Femur (tissue), 1 donor: ENCODE measurements at regions not wholly inside any gene's neighbourhood (a gene's known extent, or its start where the extent isn't known, plus 50 kb on each side); places are given as distances from the start of the nearest gene placed in this dataset.

ENCODE experiments used
- DNase-seq: peaks from one replicate; pipeline ENCODE4 v3.0.0-alpha.2; 2017

DNA sequence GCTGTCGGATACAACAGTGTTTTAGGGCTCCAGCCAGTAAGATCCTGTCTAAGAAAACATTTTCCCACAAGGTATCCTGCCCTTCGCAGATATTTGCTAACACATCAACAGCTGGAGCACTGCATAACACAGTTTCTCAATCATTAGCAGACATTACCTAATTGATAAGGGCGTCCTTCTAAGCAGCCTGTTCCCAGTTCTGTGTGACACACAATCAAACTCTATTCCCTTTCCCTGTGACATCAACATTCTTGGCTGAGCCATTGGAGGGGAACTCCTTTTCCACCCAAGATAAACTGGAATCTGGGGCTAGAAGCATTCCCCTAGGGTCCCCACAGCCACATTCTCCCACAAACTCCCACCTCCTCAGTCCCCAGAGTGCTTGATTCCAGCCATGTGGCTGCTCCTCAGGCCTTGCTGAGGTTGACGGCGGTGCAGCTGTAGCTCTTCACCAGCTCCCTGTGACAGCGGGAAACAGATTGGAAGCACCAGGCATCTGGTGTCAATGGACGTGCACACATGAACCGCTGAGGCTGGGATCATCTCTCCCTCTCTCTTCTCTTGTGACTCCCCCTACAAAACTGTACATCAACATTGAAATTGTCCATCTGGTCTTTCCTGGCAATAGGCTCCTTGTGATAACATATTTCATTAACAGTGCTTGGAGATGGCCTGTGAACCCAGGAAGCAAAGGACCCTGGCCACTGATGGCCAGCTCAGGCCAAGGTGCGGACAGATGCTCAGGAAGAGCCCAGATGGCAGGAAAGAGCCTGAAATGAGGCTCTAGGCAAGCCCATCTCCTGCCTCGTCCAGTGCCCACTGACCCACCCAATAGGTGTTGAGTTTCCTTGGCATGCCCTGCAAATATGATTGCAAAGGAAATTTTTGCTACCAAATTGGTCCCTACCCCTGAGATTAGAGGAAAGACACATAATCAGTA is 131.1 kb upstream of the TBX20 start:
- DNase-seq, result no peak

DNA sequence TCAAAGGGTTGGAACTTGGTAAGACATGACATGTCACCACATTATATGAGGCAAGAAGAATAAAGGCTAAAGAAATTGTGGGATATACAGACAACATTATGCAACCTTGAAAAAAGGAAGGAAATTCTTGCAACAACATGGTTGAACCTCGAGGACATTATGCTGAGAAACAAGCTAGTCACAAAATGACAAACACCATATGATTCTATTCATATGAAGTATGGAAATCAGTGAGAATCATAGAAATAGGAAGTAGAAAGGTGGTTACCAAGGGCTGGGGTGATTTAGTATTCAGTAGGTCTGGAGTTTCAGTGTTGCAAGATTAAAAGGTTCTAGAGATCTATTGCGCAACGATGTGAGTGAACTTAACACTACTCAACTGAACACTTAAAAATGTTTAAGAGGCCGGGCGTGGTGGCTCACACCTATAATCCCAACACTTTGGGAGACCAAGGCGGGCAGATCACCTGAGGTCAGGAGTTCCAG is 126.9 kb upstream of the TBX20 start:
- no peak for DNase-seq

DNA sequence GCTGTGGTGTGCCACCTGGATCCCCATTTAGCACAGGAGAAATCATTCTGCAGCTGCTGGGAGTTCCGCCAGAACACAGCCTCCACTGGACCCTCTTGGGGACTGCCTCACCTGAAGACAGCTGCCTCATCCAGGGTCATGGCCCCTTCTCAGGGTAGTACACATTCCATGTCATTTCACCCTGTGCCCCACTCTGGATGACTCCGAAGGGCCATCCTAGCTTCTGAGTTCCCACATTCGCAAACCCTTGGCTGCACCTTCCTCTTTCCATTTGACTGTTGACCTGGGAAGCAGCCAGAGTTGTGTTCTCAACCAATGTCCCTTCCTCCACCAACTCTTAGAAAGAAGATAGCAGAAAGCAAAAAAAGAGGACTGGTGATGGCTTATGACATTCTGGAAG is 125.6 kb upstream of the TBX20 start:
- no peak for DNase-seq

DNA sequence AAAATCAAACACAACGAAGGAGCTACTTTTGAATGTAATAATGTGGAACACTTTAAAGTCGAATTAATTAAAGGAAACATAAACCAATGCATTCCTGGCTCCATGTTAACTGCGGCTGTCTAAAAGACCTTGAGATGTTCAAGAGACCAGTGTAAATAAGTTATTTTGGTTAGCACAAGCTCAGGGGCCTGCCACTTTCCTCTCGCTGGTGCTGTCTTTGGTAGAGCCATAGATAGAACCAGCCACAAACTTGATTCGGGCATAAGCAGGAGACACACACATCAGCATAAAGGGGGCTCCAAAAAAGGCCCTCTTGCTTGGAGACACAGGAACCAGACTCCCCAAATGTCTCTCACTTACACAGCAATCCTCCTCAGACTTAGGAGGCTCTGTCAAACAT is 121.6 kb upstream of the TBX20 start:
- DNase-seq, result no peak

DNA sequence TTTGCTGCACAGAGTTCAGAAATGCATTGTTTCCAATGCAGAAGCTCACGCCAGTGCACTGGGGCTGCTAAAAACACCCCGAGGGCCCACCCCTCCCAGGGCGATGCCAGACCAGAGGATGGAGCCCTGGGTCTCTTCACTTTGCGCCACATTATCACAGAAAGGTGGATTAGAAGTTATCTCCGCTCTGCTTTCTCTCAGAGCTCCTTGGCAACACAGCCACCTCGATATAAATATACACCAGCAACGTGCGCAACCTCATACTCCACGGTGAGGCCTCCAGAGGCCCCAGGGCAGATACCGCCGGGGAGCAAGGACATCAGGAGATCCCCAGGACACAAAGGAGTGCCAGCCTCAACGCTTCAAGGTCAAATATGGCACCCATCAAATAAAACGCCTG is 121.0 kb upstream of the TBX20 start:
- no peak for DNase-seq

DNA sequence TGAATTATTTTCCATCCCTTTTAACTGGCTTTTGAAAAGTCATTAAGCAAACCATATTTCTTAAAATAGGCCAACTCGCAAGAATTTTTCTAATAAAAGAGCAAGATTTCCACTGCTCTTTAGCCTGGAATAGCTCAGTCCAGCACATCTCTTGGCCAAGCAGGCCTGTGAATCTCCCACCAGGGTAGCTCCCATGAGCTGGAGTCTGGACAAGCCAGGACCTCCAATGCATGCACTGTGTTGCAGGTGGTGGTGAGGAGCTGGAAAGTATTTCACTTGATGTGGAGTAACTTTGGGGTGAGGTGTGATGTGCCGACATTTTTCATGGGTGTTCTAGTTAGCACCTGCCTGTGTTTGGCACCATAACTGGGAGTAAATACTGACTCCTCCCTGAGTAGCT is 117.3 kb upstream of the TBX20 start:
- no peak for DNase-seq

DNA sequence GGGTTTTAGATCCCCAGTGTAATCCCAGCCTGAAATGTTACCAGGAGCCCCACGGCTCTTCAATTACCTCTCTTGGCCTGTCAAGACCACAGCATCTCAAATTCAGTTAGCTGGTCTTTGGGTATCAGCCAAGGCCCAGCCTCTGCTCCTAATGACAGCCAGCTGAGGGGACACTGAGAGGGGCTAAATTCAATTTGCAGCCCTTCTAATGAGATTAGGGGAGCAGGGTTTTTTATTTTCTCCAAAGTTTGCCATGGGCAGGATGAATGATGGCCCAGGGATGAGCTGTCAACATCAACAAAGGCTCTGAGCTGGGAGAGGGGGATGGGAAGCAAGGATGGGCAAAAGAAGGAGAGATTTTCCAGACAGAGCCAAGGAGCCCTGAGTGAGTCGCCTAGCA is 116.8 kb upstream of the TBX20 start:
- no peak for DNase-seq

DNA sequence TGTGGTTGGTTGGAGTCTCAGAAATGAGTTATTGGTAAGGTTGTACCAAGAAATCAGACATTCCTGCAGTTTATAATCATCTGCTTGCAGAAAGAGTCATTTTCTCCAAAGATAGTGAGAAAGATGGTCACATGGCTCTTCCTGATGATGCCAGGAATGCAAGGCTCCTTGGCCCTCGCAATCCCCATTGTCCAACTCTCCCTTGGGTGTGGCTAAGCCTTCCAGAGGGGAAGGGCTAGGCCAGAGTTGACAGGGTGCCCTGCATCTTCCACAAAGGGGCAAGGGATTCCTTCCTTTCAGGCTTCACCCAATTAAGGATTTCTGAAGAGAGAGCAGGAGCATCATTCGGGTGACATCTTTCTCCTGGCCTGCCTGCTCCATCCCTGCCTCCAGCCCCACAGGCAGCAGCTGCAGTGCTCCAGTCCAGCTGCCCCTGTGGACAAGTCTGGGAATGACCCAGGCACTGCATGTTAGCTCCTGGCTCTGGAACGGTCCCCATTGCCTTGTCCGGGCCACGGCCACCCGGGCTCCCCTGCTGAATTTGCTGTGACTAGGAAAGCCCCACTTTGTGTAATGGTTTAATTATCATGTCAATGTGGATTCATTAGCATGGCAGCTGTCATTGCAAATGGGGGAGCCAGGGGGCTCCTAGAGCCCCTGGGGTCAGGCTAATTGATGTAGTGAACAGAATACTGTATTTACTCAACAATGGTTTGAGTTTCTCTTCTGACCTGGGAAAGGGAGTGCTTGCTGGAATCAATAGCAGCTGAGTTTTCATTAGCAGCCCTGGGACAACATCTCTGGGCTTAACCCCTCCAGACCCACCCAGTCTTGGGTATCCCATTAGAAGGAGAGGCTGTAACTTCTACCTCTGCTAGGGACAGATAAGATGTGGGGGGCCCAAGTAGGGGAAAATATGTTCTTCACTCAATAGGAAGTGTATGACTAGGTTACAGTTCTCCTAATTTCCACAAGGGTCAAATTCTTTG is 112.6 kb upstream of the TBX20 start:
- no peak for DNase-seq

DNA sequence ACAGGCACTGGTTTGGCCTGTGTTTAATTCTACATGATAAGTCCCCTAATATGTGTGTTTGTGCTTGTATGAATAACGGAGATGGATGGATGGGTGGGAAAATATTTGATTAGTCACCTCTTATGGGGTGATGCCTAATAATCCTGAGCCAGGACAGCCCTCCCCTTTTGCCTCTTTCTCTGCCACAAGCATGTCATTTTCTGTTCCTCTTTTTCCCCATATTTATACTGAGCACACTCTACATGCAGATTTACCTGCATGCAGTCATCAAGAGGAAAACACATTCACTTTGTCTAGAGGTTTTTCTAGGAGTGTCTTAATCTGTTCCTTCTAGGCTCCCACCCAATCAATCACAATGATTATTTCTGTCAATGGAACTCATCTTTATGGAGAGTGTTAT is 111.6 kb upstream of the TBX20 start:
- DNase-seq, result no peak

DNA sequence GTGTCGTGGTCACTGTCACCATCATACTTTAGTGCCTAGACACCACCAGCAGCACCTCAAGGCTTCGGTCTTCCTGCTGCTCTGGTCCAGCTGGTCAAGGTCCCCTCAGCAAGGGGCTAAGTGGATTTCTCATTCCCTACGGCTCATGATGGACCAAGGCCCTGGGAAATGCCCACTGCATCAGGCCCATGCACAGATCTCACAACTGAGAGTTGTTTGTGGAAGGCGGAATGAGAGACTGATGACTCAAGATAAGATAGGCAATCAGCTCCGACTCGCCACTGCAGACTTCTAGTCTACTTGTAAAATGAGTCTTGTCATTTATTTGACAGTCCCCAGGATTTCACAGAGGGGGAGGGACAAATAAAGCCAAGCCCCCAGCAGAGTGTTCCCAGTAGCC is 108.4 kb upstream of the TBX20 start:
- DNase-seq, result no peak

DNA sequence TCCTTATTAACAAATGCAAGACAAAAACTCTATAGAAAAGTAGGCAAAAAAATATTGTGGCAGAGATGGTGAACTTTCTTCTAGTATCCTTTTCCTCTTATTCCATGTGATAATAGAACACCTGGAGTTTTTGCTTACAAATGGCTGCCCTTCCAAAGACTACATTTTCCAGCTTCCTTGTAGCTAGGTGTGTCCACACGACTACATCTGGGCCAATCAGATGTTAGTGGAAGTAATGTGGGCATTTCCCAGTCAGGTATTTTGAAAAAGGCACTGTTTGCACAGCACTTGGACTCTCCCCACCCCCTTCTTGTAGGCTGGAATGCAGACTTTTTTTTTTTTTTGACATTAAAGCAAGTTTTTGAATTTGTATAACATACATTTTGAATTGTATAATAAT is 105.5 kb upstream of the TBX20 start:
- no peak for DNase-seq

DNA sequence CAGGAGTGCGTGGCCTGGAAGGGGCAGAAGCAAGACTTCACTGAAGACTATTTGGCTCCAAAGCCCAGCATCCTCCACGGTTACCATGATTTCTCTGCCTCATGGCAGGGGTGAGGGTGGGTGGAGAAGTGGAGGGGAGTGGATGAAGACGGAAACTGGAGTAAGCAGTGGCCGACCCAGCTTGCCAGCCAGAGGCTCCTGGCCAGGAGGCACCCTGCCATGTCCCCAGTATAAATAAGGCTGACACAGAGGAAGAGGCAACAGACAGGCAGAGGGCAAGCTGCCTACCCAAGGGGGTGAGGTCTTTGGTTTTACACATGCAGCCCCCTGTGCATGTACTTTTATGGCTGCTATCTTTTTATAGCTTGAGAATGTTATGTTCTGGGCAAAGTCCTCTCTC is 102.6 kb upstream of the TBX20 start:
- DNase-seq, result no peak

DNA sequence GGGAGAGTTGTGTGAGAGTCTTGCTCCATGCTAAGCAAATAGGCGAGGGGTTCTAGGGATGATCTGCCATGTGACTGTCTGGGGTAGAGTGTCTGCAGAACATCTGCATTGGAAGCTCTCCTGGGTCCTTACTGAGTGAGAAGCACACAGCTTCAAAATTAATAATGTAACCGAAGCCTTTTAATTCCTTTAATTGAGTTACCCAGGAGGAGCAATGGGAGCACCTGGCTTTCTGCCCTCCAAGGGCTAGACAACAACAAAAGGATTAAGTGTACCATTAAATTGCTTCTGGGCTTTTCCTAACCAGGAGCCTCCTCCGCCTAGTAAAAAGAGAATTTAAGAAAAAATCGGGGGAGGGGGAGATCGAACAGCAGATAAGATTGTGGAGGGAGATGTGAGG is 102.0 kb upstream of the TBX20 start:
- DNase-seq, result no peak

DNA sequence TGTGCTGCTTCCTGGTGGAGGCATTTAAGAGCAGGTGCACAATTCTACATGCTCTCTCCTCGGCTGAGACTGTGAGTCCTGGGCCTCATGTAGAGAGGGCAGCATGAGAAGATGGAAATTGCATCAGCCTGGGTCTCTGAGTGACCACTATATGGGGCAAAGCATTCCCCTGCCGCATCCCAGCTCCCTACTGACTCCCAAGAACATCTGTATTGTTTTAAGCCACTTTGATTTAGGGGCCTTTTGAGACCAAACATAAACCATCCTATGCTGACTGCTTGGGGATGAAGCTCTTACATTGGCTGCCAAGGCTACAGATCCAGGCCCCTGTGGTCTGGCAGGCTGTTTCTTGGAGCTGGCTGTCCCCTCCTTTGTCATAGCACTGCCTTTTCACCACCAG is 101.3 kb upstream of the TBX20 start:
- DNase-seq, result no peak

DNA sequence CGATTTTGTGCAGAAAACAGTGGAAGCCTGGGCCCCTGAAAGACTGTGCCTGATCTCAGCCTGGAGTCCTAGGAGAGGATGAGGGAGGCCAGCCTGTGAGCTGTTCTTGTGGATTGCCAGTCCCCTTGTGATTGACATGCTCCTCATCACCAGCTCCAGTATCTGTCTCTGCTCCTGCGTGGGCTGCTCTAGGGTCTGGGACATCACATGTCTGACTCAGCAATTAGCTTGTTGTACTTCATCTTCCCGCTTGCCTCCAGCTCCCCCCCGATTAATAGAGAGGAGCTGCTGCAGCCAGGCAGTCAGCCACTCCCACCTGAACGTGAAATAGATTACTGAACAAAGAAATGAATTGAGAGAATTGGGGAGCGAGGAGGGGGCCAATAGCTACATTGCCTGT is 99.6 kb upstream of the TBX20 start:
- DNase-seq, result no peak

DNA sequence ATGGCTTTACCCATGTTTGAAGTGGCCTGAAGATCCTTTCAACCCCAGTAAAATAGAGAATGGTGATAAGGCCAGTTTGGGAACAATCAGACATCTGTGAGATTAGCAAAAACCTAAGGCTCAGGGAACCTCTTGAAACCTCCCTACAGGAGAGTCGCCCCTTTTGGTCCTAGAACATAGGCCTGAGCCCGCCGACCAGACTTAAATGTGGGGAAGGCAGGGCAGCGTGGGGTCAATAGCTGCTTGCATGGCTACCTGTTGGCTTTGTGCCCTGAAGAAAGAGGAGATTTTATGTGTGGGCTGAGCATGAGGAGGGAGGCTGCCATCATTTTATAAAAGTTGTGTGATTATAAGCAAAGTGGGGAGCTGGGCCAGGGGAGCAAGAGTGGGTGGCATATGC is 97.6 kb upstream of the TBX20 start:
- DNase-seq, result no peak

DNA sequence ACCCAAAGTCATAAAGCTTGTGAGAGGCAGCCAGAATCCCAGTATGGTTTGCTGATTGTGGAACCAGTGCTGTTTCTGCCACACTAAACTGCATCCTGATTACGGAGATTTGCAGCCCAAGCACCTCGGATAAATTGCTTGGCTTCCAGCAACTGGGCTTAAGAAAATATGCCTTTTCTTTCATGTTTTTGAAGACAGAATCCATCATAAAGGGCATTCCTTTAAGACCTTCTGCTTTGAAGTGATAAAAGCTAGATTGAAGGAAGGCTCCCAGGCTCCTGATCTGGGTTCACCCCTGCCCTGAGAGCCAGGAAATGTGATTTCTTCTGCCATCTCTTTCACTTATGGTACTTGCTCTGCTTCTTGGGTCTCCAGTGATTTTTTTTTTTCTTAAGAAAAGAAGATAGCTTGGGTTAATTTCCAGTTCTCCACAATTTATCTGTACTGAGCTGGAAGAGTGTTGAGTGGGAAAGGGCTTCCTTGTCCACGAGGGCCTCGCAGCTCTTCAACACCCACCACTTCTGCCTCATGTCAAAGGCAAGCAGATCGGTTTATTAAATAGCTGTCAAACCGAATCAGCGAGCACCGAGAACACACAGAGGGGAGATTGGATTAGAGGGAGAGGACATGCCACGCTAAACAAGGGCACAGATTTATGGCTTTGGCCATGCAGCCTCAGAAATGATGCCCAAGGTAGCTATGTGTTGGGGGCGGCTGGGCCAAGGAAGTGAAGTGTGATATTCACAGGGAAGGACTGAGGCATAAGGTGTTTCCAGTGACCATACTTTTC is 94.9 kb upstream of the TBX20 start:
- DNase-seq, result no peak

DNA sequence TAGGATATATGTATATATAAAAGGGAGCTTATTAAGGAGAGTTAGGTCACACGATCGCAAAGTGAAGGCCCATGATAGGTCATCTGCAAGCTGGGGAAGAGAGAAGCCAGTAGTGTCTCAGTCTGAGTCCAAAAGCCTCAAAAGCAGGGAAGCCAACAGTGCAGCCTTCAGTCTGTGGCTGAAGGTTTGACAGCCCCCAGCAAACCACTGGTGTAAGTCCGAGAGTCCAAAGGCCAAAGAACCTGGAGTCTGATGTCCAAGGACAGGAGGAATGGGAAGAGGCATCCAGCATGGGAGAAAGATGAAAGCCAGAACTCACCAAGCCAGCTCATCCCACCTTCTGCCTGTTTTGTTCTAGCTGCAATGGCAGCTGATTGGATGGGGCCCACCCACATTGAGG is 88.9 kb upstream of the TBX20 start:
- no peak for DNase-seq

DNA sequence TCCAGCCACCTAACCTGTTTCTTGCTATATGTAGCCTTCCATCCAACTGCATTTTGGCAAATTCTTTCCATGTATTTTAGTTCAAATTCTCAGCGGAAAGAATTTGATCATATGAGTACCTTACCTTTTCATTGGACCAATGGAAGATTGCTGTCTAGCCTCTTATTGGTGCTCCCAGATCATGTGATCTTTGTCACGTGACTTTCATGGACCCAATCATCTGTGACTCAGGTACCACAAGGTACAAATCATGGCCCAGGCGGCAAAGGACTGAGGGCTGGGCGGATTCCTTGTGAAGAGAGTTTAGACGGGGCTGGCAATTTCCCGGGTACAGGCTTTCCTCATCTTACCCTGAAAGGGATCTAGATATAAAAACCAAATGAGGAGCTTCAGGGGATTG is 85.9 kb upstream of the TBX20 start:
- no peak for DNase-seq

DNA sequence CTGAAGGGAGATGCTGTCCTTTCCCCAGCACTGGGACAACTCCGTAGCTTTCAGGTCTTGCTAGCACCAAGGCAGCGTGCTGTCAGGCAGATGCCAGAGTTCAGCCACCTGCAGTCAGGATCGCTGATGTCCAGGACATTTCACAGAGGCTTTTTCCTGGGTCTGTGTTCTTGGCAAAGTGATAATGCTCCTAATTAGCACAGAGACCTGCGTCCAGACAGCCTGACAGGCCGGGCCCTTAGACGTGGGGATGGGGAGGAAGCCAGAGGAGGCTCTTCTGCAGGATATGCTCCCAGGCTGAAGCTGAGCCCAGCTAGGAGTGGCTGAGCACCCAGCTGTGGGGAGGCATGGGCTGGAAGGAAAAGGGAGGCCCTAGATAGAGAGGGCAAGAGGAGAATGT is 82.5 kb upstream of the TBX20 start:
- DNase-seq, result no peak

DNA sequence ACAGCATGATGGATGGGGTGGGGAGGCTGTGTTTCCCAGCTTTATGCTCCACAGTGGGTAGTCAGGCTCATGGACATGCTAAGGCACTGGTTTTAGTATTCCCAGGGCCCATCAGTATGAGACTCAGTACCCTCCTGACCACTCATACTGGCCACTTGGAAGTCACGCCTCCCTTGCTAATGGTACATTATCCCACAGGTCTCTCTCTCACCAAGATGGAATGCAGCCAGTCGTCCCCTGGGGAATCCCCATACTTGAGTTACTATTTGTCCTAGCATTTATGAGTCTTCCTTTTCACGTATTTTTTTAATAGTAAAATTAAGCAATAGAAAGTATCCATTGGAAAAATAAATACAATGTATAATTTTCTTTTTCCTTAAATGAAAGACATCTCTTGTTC is 80.6 kb upstream of the TBX20 start:
- no peak for DNase-seq

DNA sequence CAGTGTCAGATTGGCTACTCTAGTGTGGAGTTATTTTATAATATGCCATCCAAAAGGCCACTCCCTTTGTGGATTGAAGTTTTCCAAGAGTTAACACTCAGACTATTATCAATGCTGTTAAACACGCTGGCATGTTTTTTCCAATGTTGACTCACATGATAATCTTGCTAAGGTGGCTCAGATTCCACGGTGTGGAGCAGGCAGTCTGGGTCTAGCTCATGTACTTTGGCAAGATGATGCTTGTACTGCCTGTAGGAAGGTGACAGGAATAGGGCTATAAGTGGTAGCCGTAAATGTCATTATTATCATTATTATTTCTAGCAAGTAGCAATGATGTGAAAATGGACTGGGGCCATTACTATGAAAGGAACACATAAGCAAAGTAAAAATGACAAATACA is 79.4 kb upstream of the TBX20 start:
- DNase-seq, result no peak
